Nephron (organoid): ENCODE measurements at regions not wholly inside any gene's neighbourhood (a gene's known extent, or its start where the extent isn't known, plus 50 kb on each side); places are given as distances from the start of the nearest gene placed in this dataset.

Experiments used
- H3K27ac Mint-ChIP-seq, 3 experiments: 2 replicates each; pipeline ENCODE4 v1.8.0; 2020; ENCODE audit warnings: mixed read lengths in 3 of 3, mild to moderate bottlenecking in 2 of 3, moderate library complexity in 1 of 3
- H3K27me3 Mint-ChIP-seq: 2 replicates; pipeline ENCODE4 v1.8.0; 2021; ENCODE audit warnings: low read depth, mild to moderate bottlenecking, moderate library complexity, mixed read lengths
- H3K36me3 Mint-ChIP-seq: 2 replicates; pipeline ENCODE4 v1.8.0; 2020; ENCODE audit warnings: low read depth, mixed read lengths
- H3K4me1 Mint-ChIP-seq: 2 replicates; pipeline ENCODE4 v1.8.0; 2020; ENCODE audit warnings: mixed read lengths
- H3K4me3 Mint-ChIP-seq, 3 experiments: 2 replicates each; pipeline ENCODE4 v1.8.0; 2020; ENCODE audit warnings: mild to moderate bottlenecking in 3 of 3, mixed read lengths in 3 of 3, moderate library complexity in 2 of 3
- H3K9me3 Mint-ChIP-seq: 2 replicates; pipeline ENCODE4 v1.8.0; 2020; ENCODE audit warnings: mixed read lengths
- TF ChIP-seq, protein P1 (sequence below), 3 experiments: fragments of 200-600 bp; sonication (generic); IDR thresholded peaks; one replicate each; pipeline ENCODE4 v1.5.0; 2021; ENCODE audit warnings: antibody characterized with exemption in 3 of 3; ENCODE audit not compliant: unreplicated experiment in 3 of 3

DNA sequence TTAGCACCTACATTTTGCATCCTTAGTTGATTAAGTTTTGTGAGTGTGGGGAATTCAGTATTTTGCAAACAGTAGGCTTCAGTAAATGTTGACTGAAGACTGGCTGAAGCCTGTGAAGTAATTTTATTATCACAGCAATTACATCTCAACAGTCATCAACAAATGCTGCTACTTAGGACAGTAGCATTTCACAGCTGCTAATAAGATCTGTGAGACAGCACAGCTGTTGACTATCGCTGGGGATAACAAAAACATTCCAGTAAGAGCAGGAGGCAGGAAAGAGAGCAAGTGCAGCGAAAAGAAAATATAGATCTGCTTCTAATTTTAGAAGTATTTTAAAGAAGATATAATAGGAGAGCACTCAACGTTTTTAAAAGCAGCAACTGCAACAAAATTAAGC is 117.3 kb upstream of the FGF10 start:
- no peaks in the 10 kb centered on the region for H3K36me3 Mint-ChIP-seq
- H3K4me1 Mint-ChIP-seq, result peaks cover 36% of the 10 kb centered on the region
- peak overlapping the region; percentile 29 to 95 (median 84) for H3K27ac Mint-ChIP-seq
- no peaks in the 10 kb centered on the region for H3K9me3 Mint-ChIP-seq
- H3K27me3 Mint-ChIP-seq, result no peaks in the 10 kb centered on the region
- H3K4me3 Mint-ChIP-seq, result peak overlapping the region; percentile 3 to 15 (median 14)
- TF ChIP-seq, protein P1, sequence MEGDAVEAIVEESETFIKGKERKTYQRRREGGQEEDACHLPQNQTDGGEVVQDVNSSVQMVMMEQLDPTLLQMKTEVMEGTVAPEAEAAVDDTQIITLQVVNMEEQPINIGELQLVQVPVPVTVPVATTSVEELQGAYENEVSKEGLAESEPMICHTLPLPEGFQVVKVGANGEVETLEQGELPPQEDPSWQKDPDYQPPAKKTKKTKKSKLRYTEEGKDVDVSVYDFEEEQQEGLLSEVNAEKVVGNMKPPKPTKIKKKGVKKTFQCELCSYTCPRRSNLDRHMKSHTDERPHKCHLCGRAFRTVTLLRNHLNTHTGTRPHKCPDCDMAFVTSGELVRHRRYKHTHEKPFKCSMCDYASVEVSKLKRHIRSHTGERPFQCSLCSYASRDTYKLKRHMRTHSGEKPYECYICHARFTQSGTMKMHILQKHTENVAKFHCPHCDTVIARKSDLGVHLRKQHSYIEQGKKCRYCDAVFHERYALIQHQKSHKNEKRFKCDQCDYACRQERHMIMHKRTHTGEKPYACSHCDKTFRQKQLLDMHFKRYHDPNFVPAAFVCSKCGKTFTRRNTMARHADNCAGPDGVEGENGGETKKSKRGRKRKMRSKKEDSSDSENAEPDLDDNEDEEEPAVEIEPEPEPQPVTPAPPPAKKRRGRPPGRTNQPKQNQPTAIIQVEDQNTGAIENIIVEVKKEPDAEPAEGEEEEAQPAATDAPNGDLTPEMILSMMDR (IDR thresholded peaks at IDR 0.05; ENCODE audit: unreplicated experiment in 3 of 3), result no peak

DNA sequence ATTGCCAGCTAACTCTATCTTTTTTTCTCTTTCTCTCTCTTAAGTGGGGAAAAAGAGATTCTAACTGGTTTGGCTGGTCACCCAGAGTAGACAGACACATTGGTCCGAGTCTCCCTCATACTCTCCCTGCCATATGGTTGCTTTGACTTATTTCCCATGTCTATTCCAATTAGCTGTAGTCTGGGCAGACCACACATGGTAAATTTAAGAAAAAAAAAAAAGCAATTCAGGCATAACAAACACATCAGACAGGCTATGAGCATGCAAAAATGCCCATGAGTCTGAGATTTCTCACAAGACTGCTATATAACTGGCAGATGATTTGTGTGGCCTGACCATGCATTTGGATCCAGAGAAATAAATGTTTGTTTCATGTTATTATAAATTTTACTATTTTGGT is 110.2 kb upstream of the FGF10 start:
- H3K36me3 Mint-ChIP-seq, result no peaks in the 10 kb centered on the region
- H3K27me3 Mint-ChIP-seq, result no peaks in the 10 kb centered on the region
- H3K4me3 Mint-ChIP-seq, result no peak overlapping the region

DNA sequence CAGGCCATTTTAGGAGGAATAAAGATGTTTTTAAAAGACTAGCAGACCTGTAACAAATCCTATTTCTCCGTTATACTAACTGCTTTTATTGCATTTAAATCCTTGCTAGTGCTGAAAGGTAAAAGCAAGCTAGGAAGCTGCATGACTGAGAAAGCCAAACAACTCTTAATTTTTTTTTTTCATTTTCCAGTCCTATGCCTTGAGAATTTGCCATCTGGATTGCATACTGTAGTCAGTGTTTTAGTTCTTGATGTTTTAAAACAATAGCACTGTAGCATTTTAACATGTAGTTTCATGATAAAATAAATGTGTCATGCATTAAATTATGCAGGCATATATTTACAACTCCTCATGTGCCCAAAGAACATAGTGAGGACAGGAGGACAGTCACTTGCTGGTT is 108.4 kb upstream of the FGF10 start:
- TF ChIP-seq, protein P1 (IDR thresholded peaks at IDR 0.05; ENCODE audit: unreplicated experiment in 3 of 3), result no peak
- no peak overlapping the region for H3K27ac Mint-ChIP-seq
- no peaks in the 10 kb centered on the region for H3K27me3 Mint-ChIP-seq
- H3K9me3 Mint-ChIP-seq, result no peaks in the 10 kb centered on the region
- no peaks in the 10 kb centered on the region for H3K36me3 Mint-ChIP-seq
- peaks cover 6% of the 10 kb centered on the region for H3K4me1 Mint-ChIP-seq
- no peak overlapping the region for H3K4me3 Mint-ChIP-seq

More for the DNA sequence above, 110.2 kb upstream of the FGF10 start:
- TF ChIP-seq, protein P1 (IDR thresholded peaks at IDR 0.05; ENCODE audit: unreplicated experiment in 3 of 3), result no peak
- Mint-ChIP-seq H3K4me1 (peaks cover 15% of the 10 kb centered on the region), H3K27ac (no peak overlapping the region), H3K9me3 (no peaks in the 10 kb centered on the region)

DNA sequence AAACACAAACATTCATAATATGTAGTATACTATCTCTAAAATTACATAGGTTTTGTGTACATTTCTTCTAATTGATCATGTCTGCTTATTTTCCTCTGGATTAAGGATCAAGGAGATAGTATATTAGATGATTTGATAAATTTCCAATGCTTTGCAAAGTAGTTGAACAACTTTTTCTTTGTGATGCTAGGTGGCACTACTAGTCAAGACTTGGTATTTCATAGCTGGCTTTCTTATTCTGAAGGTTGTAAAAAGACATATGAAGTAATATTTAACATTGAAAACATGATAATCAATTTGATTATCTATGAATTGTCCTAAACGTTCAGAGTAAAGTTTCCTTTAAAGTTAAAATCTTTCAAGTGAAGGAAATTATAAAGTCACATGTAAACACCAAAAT is 106.1 kb upstream of the FGF10 start:
- Mint-ChIP-seq H3K27me3 (no peaks in the 10 kb centered on the region), H3K4me1 (no peaks in the 10 kb centered on the region), H3K36me3 (no peaks in the 10 kb centered on the region), H3K27ac (no peak overlapping the region), H3K9me3 (no peaks in the 10 kb centered on the region), H3K4me3 (no peak overlapping the region)
- TF ChIP-seq, protein P1 (IDR thresholded peaks at IDR 0.05; ENCODE audit: unreplicated experiment in 3 of 3), result peak in 2 of 3 experiments; percentile 13 to 32

DNA sequence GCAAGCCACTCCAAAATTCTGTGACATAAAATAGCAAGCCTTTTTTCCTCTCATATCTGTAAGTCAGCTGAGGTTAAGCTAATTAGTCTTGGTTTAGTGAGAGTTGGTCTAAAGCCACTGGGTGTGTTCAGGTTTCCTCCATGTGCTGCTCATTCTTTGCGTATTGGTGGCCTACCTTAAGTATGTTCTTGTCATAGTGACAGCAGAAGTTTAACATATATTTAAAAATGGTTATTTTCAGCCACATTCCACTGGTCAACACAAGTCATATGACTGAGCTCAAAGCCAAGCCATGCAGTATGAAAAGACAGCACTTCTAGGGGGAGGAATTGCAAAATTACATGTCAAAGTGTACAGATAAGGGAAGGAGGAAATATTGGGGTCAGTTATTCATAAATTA is 100.5 kb upstream of the FGF10 start:
- TF ChIP-seq, protein P1 (IDR thresholded peaks at IDR 0.05; ENCODE audit: unreplicated experiment in 3 of 3), result no peak
- no peak overlapping the region for H3K4me3 Mint-ChIP-seq
- H3K36me3 Mint-ChIP-seq, result no peaks in the 10 kb centered on the region
- no peak overlapping the region for H3K27ac Mint-ChIP-seq
- no peaks in the 10 kb centered on the region for H3K27me3 Mint-ChIP-seq
- no peaks in the 10 kb centered on the region for H3K9me3 Mint-ChIP-seq
- H3K4me1 Mint-ChIP-seq, result no peaks in the 10 kb centered on the region

DNA sequence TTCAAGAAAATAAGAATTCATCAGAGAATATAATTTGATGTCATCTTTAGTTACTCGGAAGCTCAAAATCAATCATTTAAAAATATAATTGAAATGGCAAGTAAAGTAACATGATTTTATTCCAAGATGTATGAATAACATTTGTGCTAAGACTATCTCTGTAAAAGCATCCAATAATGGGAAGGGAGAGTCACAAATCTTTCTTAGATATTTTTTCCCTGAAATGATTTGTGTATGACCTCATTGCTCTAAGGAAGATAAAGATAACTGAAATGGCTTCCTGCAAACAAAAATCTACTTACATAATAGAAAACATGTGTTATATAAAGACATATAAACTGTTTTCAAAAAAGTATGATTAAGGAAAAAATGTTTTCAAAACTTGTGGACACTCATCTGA is 97.4 kb upstream of the FGF10 start:
- TF ChIP-seq, protein P1 (IDR thresholded peaks at IDR 0.05; ENCODE audit: unreplicated experiment in 3 of 3), result no peak
- H3K27ac Mint-ChIP-seq, result no peak overlapping the region
- H3K4me3 Mint-ChIP-seq, result no peak overlapping the region
- no peaks in the 10 kb centered on the region for H3K4me1 Mint-ChIP-seq
- H3K9me3 Mint-ChIP-seq, result no peaks in the 10 kb centered on the region
- H3K36me3 Mint-ChIP-seq, result no peaks in the 10 kb centered on the region
- H3K27me3 Mint-ChIP-seq, result no peaks in the 10 kb centered on the region
